MCF 10A (cell line): ENCODE measurements at regions not wholly inside any gene's neighbourhood (a gene's known extent, or its start where the extent isn't known, plus 50 kb on each side); places are given as distances from the start of the nearest gene placed in this dataset.

Experiments
- BruUV-seq: library from RNA; stranded (reverse); fragments of 400-500 nt; replicated peaks from 2 replicates; lab custom pipeline; 2021; lab: Mats Ljungman, UMichigan
- CTCF ChIA-PET: fragments of 300-600 bp; sonication (Branson Sonifier 250); formaldehyde crosslinking; extraction: SDS; loops from one replicate; lab custom pipeline; 2021; ENCODE audit warnings: antibody characterized with exemption, inconsistent platforms; lab: Yijun Ruan, JAX
- POLR2A ChIA-PET: fragments of 300-600, 350-650 bp; sonication (Branson Sonifier 250); formaldehyde crosslinking; extraction: SDS; loops from one replicate; lab custom pipeline; 2020; ENCODE audit warnings: antibody characterized with exemption, inconsistent platforms; lab: Yijun Ruan, JAX
- DNase-seq: peaks from one replicate; pipeline ENCODE4 v3.0.0-alpha.2; 2018; ENCODE audit not compliant: unreplicated experiment
- H3K27ac Mint-ChIP-seq: one replicate; pipeline ENCODE4 v1.8.0; 2022; ENCODE audit warnings: mild to moderate bottlenecking, low read depth, mixed read lengths; ENCODE audit not compliant: unreplicated experiment
- H3K27me3 Mint-ChIP-seq: one replicate; pipeline ENCODE4 v1.8.0; 2022; ENCODE audit warnings: mixed read lengths; ENCODE audit not compliant: insufficient read depth, unreplicated experiment
- H3K36me3 Mint-ChIP-seq: one replicate; pipeline ENCODE4 v1.8.0; 2022; ENCODE audit warnings: mild to moderate bottlenecking, moderate library complexity, mixed read lengths; ENCODE audit not compliant: insufficient read depth, unreplicated experiment
- H3K4me1 Mint-ChIP-seq: one replicate; pipeline ENCODE4 v1.8.0; 2022; ENCODE audit warnings: mixed read lengths; ENCODE audit not compliant: insufficient read depth, unreplicated experiment
- H3K4me3 Mint-ChIP-seq: one replicate; pipeline ENCODE4 v1.8.0; 2022; ENCODE audit warnings: mild to moderate bottlenecking, moderate library complexity, mixed read lengths; ENCODE audit not compliant: unreplicated experiment
- H3K9me3 Mint-ChIP-seq: one replicate; pipeline ENCODE4 v1.8.0; 2022; ENCODE audit warnings: mixed read lengths; ENCODE audit not compliant: unreplicated experiment
- CTCF ChIP-seq: fragments of 200-600 bp; IDR thresholded peaks from one replicate; pipeline ENCODE4 v1.8.0; 2022; ENCODE audit warnings: antibody characterized with exemption, mild to moderate bottlenecking; ENCODE audit not compliant: unreplicated experiment
- intact Hi-C: fragments of 100-400 bp; cut with micrococcal nuclease; formaldehyde crosslinking; loops from 2 replicates; pipeline ENCODE4 v1.14.1; 2022

- intact Hi-C loops = no loop called here
- peaks cover 29% of the 10 kb centered on the region for H3K9me3 Mint-ChIP-seq
- POLR2A ChIA-PET = no interaction called here
- no peaks in the 10 kb centered on the region for H3K36me3 Mint-ChIP-seq
- BruUV-seq = no TSS peak
- H3K4me3 Mint-ChIP-seq = no peak overlapping the region
- no peak for DNase-seq
- no peaks in the 10 kb centered on the region for H3K27me3 Mint-ChIP-seq
- TF ChIP-seq CTCF = no peak
- CTCF ChIA-PET = interaction anchor here (1.2 kb wide), 1 partner anchor 10 kb away, joined by 3 read pairs; no protein-coding TSS in a partner anchor
- no peaks in the 10 kb centered on the region for H3K4me1 Mint-ChIP-seq
- no peak overlapping the region for H3K27ac Mint-ChIP-seq
Measured at GRCh38 chr11:116104498-116105174, 600.4 kb upstream of the CADM1 start.

GRCh38 chr11:116101902-116102301, 597.7 kb upstream of the CADM1 start:
- Mint-ChIP-seq H3K36me3 (no peaks in the 10 kb centered on the region), H3K27me3 (no peaks in the 10 kb centered on the region), H3K9me3 (peaks cover 31% of the 10 kb centered on the region), H3K4me3 (no peak overlapping the region), H3K4me1 (no peaks in the 10 kb centered on the region), H3K27ac (no peak overlapping the region)
- CTCF ChIA-PET = no interaction called here
- POLR2A ChIA-PET = no interaction called here
- TF ChIP-seq CTCF = no peak
- intact Hi-C loops = no loop called here
- no TSS peak for BruUV-seq
- DNase-seq = no peak

- POLR2A ChIA-PET = no interaction called here
- DNase-seq = no peak
- no peaks in the 10 kb centered on the region for H3K4me1 Mint-ChIP-seq
- H3K27me3 Mint-ChIP-seq = no peaks in the 10 kb centered on the region
- intact Hi-C loops = no loop called here
- CTCF ChIA-PET = interaction anchor here (0.6 kb wide), 2 partner anchors 89 to 1106 kb away, joined by 3 to 4 read pairs; no protein-coding TSS in a partner anchor
- TF ChIP-seq CTCF = no peak
- no TSS peak for BruUV-seq
- no peak overlapping the region for H3K27ac Mint-ChIP-seq
- no peaks in the 10 kb centered on the region for H3K36me3 Mint-ChIP-seq
- H3K9me3 Mint-ChIP-seq = peaks cover 45% of the 10 kb centered on the region
- H3K4me3 Mint-ChIP-seq = no peak overlapping the region
Measured at GRCh38 chr11:116100016-116100415, 595.8 kb upstream of the CADM1 start.

GRCh38 chr11:116099541-116099940, 595.3 kb upstream of the CADM1 start:
- H3K27ac Mint-ChIP-seq = no peak overlapping the region
- intact Hi-C loops = no loop called here
- no TSS peak for BruUV-seq
- H3K4me3 Mint-ChIP-seq = no peak overlapping the region
- no peaks in the 10 kb centered on the region for H3K36me3 Mint-ChIP-seq
- ChIA-PET CTCF (no interaction called here), POLR2A (no interaction called here)
- no peaks in the 10 kb centered on the region for H3K4me1 Mint-ChIP-seq
- no peaks in the 10 kb centered on the region for H3K27me3 Mint-ChIP-seq
- DNase-seq = no peak
- peaks cover 45% of the 10 kb centered on the region for H3K9me3 Mint-ChIP-seq
- no peak for TF ChIP-seq CTCF
